GM12892 (cell line): ENCODE measurements at regions not wholly inside any gene's neighbourhood (a gene's known extent, or its start where the extent isn't known, plus 50 kb on each side); places are given as distances from the start of the nearest gene placed in this dataset.
A peak's percentile ranks its signal among the peaks of the same experiment; 100 is the strongest.

Experiments used
- DNase-seq: peaks from one replicate; pipeline ENCODE4 v3.0.0; 2011; ENCODE audit not compliant: insufficient read length
- FAIRE-seq: peaks from 2 replicates; lab custom pipeline; 2011; peaks lifted over from hg19 to GRCh38; lab: Jason Lieb, UNC
- POLR2A ChIP-seq: IDR thresholded peaks from 2 replicates; pipeline ENCODE4 v1.6.1; 2011; ENCODE audit warnings: low read depth, low read length, control low read depth
- POLR2AphosphoS5 ChIP-seq: IDR thresholded peaks from 2 replicates; pipeline ENCODE4 v1.6.1; 2011; ENCODE audit warnings: low read depth, low read length, control low read depth
- TAF1 ChIP-seq: IDR thresholded peaks from 2 replicates; pipeline ENCODE4 v1.6.1; 2011; ENCODE audit warnings: low read depth, mild to moderate bottlenecking, control low read depth, low read length, borderline replicate concordance

- FAIRE-seq (no peak), DNase-seq (no peak)
- TF ChIP-seq POLR2A, result no peak
Measured at GRCh38 chr13:47239025-47239424, 342.2 kb upstream of the HTR2A start.

GRCh38 chr13:47237571-47237970 is 340.7 kb upstream of the HTR2A start:
- FAIRE-seq (no peak), DNase-seq (no peak)
- no peak for TF ChIP-seq TAF1
- no peak for TF ChIP-seq POLR2A
- TF ChIP-seq POLR2AphosphoS5, result no peak

- FAIRE-seq, result no peak
- no peak for TF ChIP-seq POLR2A
- no peak for TF ChIP-seq TAF1
- no peak for TF ChIP-seq POLR2AphosphoS5
- no peak for DNase-seq
Measured at GRCh38 chr13:47233734-47234133, 336.9 kb upstream of the HTR2A start.

- FAIRE-seq, result no peak
- no peak for TF ChIP-seq TAF1
- no peak for TF ChIP-seq POLR2AphosphoS5
- TF ChIP-seq POLR2A, result no peak
- DNase-seq, result no peak
Measured at GRCh38 chr13:47232516-47232915, 335.7 kb upstream of the HTR2A start.

GRCh38 chr13:47230155-47230554 is 333.3 kb upstream of the HTR2A start:
- DNase-seq (no peak), FAIRE-seq (no peak)
- TF ChIP-seq POLR2AphosphoS5, result no peak
- TF ChIP-seq POLR2A, result no peak
- TF ChIP-seq TAF1, result no peak

- TF ChIP-seq TAF1, result no peak
- no peak for TF ChIP-seq POLR2AphosphoS5
- TF ChIP-seq POLR2A, result no peak
- FAIRE-seq (no peak), DNase-seq (no peak)
Measured at GRCh38 chr13:47226516-47226915, 329.7 kb upstream of the HTR2A start.

DNA sequence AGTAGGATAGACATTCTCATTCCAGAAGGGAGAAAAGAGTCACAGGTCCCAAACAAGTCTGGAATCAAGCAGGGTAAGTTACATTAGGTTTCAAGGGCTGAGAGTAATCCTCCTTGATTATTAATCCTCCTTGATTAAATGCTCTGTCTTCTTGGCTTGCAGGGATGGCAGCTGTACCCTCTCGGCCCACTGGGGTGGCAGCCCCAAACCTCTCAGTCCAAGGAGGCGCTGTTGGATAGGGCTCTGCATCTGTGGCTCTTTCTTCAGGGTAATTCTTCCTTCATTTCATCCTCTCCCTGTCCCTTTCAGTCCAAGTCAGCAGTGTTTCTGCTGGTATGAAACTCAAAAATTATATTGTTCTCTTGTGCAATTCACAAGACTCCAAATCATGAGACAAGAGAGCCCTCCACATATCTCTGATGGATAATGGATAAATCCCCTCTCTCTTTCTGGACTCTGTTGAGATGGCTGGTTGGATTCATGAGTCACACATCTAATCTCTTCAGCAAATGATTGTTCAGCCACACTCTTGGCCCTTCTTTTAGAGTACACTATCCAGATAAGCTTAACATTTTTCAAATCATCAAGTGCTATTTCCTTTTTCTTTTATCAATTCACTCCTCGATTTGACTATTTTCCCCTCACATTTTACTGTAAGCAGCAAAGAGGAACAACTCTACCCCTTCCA is 323.7 kb upstream of the HTR2A start:
- no peak for FAIRE-seq
- no peak for DNase-seq
- TF ChIP-seq TAF1 (no peak), POLR2AphosphoS5 (no peak), POLR2A (no peak)

GRCh38 chr13:47218611-47219010 is 321.8 kb upstream of the HTR2A start:
- DNase-seq, result no peak
- no peak for FAIRE-seq
- TF ChIP-seq POLR2A (no peak), POLR2AphosphoS5 (no peak), TAF1 (no peak)

GRCh38 chr13:47216176-47216822 is 319.4 kb upstream of the HTR2A start:
- DNase-seq (no peak), FAIRE-seq (peak; percentile 62)
- TF ChIP-seq POLR2A, result no peak
- no peak for TF ChIP-seq POLR2AphosphoS5
- no peak for TF ChIP-seq TAF1

GRCh38 chr13:47215736-47216135 is 318.9 kb upstream of the HTR2A start:
- DNase-seq (no peak), FAIRE-seq (no peak)
- no peak for TF ChIP-seq TAF1
- no peak for TF ChIP-seq POLR2AphosphoS5
- TF ChIP-seq POLR2A, result no peak

DNA sequence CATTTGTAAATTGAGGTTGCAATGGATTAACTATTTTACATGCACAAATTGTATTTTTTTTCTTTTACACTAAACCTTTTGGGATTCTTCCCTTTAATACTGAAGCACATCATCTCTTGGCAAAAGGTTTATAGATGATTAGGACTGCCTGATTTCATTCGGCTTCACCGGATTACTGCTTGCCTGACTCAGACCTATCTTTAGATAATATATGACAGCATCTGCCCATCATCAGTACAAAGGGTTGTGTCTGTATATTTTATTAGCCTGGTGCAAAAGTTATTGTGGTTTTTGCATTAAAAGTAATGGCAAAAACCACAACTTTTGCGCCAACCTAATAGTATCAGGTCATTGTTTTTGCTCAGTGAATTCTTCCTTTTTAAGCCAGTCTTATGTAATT is 316.2 kb upstream of the HTR2A start:
- TF ChIP-seq TAF1 (no peak), POLR2AphosphoS5 (no peak), POLR2A (no peak)
- FAIRE-seq (no peak), DNase-seq (no peak)

DNA sequence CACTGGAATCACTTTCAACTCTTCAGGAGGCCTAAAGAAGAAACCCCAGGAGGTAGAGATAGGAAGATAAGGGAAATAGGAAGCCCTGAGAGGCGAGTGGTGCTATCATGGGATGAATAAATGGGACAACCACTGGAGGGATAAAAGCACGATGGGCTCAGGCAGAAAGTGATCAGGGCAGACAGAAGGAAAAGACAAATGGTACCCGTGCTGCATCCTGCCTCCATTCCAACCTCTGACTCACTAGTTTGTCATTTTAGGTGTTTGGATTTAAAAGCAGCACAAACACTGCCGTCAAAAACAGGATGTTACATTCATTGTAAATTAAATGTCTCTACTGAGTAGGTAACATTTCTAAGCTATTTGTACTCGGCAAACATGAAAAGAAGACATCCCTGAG is 314.3 kb upstream of the HTR2A start:
- DNase-seq (no peak), FAIRE-seq (no peak)
- TF ChIP-seq POLR2AphosphoS5 (no peak), POLR2A (no peak), TAF1 (no peak)
